Esophagus squamous epithelium (tissue), 4 donors: ENCODE measurements at regions not wholly inside any gene's neighbourhood (a gene's known extent, or its start where the extent isn't known, plus 50 kb on each side); places are given as distances from the start of the nearest gene placed in this dataset.

Experiments
- CTCF ChIP-seq, 6 experiments: fragments of 450-650 bp in 4 of 6; fragments of 200-600 bp in 2 of 6; sonication (generic) in 2 of 6; IDR thresholded peaks; one replicate each; pipeline ENCODE4 v1.5.1; 2016 to 2019; ENCODE audit warnings: antibody characterized with exemption in 6 of 6, mild to moderate bottlenecking in 4 of 6, moderate library complexity in 4 of 6
- POLR2A ChIP-seq, 4 donors: fragments of 450-650 bp; IDR thresholded peaks; one replicate each; pipeline ENCODE4 v1.6.1; 2017; ENCODE audit warnings: antibody characterized with exemption in 4 of 4, mild to moderate bottlenecking in 4 of 4, moderate library complexity in 3 of 4

GRCh38 chr2:65537651-65538385, 105.4 kb upstream of the SPRED2 start:
- TF ChIP-seq CTCF (IDR thresholded peaks at IDR 0.05) (no peak), POLR2A (IDR thresholded peaks at IDR 0.05) (no peak)
